Calu3 (cell line): ENCODE measurements at regions not wholly inside any gene's neighbourhood (a gene's known extent, or its start where the extent isn't known, plus 50 kb on each side); places are given as distances from the start of the nearest gene placed in this dataset.

Experiments
- BruUV-seq: library from RNA; stranded (reverse); fragments of 400-500 nt; replicated peaks from 2 replicates; lab custom pipeline; 2021; lab: Mats Ljungman, UMichigan
- CTCF ChIA-PET: fragments of 300-600 bp; sonication (Branson Sonifier 250); formaldehyde crosslinking; loops from one replicate; lab custom pipeline; 2022; ENCODE audit warnings: antibody characterized with exemption; lab: Charles Lee
- DNase-seq: peaks from one replicate; pipeline ENCODE4 v3.0.0; 2022
- H3K27ac Mint-ChIP-seq: one replicate; pipeline ENCODE4 v1.8.0; 2022; ENCODE audit warnings: mixed read lengths; ENCODE audit not compliant: unreplicated experiment
- H3K27me3 Mint-ChIP-seq: one replicate; pipeline ENCODE4 v1.8.0; 2022; ENCODE audit warnings: mixed read lengths; ENCODE audit not compliant: unreplicated experiment
- H3K36me3 Mint-ChIP-seq: one replicate; pipeline ENCODE4 v1.8.0; 2022; ENCODE audit warnings: mild to moderate bottlenecking, moderate library complexity, mixed read lengths; ENCODE audit not compliant: insufficient read depth, unreplicated experiment
- H3K4me1 Mint-ChIP-seq: one replicate; pipeline ENCODE4 v1.8.0; 2022; ENCODE audit warnings: mild to moderate bottlenecking, low read depth, mixed read lengths; ENCODE audit not compliant: unreplicated experiment
- H3K4me3 Mint-ChIP-seq: one replicate; pipeline ENCODE4 v1.8.0; 2022; ENCODE audit warnings: mild to moderate bottlenecking, low read depth, moderate library complexity, mixed read lengths; ENCODE audit not compliant: unreplicated experiment
- H3K9me3 Mint-ChIP-seq: one replicate; pipeline ENCODE4 v1.8.0; 2022; ENCODE audit warnings: low read depth, mixed read lengths; ENCODE audit not compliant: unreplicated experiment
- CTCF ChIP-seq: fragments of 200-600 bp; IDR thresholded peaks from one replicate; pipeline ENCODE4 v1.8.0; 2022; ENCODE audit warnings: antibody characterized with exemption; ENCODE audit not compliant: unreplicated experiment
- intact Hi-C: fragments of 100-400 bp; cut with micrococcal nuclease; formaldehyde crosslinking; loops from one replicate; pipeline ENCODE4 v1.10.0; 2022; ENCODE audit not compliant: unreplicated experiment

GRCh38 chr2:195029804-195030654 is 627.0 kb upstream of the SLC39A10 start:
- no peaks in the 10 kb centered on the region for H3K27me3 Mint-ChIP-seq

DNA sequence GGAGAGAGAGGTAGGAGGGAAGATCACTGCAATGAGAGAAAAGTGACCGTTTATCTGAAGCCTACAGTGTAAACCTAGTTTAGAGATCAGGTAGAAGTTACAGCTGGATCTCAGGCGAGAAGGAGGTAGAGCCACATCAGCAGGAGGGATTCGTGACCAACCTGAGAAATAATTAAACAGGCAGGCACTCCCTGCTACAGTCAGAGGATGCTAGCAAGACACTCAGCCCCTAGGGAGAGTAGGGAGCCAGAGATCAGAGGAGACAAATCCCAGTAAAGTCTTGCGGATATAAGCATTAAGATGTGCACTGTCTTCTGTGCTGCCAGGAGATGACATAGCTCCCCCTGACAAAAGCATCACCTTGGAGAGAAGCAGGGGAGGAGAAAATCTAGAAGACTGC is 629.1 kb upstream of the SLC39A10 start:
- TF ChIP-seq CTCF = no peak
- BruUV-seq = no TSS peak
- CTCF ChIA-PET = no interaction called here

More at GRCh38 chr2:195029804-195030654, 627.0 kb upstream of the SLC39A10 start:
- no peak overlapping the region for H3K4me3 Mint-ChIP-seq
- intact Hi-C loops = no loop called here
- no peaks in the 10 kb centered on the region for H3K9me3 Mint-ChIP-seq
- no TSS peak for BruUV-seq
- H3K36me3 Mint-ChIP-seq = no peaks in the 10 kb centered on the region
- DNase-seq = no peak
- CTCF ChIA-PET = no interaction called here
- no peak for TF ChIP-seq CTCF
- H3K27ac Mint-ChIP-seq = peak overlapping the region; percentile 42
- H3K4me1 Mint-ChIP-seq = peaks cover 24% of the 10 kb centered on the region

DNA sequence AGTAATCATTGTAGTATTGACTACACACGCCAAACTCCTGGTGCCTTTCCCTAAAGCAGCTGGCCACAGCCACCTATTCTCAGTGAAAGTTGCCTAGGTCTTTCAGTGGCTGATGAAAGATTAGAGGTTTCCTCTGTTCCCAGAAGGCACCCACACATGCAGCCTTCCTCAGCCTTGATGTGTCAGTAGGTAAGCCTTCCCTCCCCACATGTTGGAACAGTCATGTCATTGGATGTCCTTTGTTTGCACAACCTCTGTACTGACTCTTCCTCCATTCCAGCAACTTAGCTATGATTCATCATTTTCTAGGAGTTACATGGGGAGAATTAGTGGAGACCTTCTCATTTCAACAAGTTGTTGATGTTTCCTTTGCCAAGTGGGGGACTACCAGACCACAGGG is 630.8 kb upstream of the SLC39A10 start:
- CTCF ChIA-PET = no interaction called here
- intact Hi-C loops = no loop called here
- TF ChIP-seq CTCF = no peak
- H3K27ac Mint-ChIP-seq = peak overlapping the region; percentile 38
- DNase-seq = peak; percentile 3
- H3K9me3 Mint-ChIP-seq = no peaks in the 10 kb centered on the region
- no TSS peak for BruUV-seq
- H3K4me1 Mint-ChIP-seq = peaks cover 31% of the 10 kb centered on the region
- no peaks in the 10 kb centered on the region for H3K27me3 Mint-ChIP-seq
- no peak overlapping the region for H3K4me3 Mint-ChIP-seq
- peaks cover 5% of the 10 kb centered on the region for H3K36me3 Mint-ChIP-seq

More for the DNA sequence above, 629.1 kb upstream of the SLC39A10 start:
- H3K4me3 Mint-ChIP-seq = no peak overlapping the region
- intact Hi-C loops = no loop called here
- H3K27ac Mint-ChIP-seq = peak overlapping the region; percentile 16
- no peaks in the 10 kb centered on the region for H3K27me3 Mint-ChIP-seq
- H3K9me3 Mint-ChIP-seq = no peaks in the 10 kb centered on the region
- peak; percentile 10 for DNase-seq
- H3K4me1 Mint-ChIP-seq = peaks cover 24% of the 10 kb centered on the region
- no peaks in the 10 kb centered on the region for H3K36me3 Mint-ChIP-seq

- H3K4me3 Mint-ChIP-seq = no peak overlapping the region
- CTCF ChIA-PET = no interaction called here
- no TSS peak for BruUV-seq
- peaks cover 21% of the 10 kb centered on the region for H3K4me1 Mint-ChIP-seq
- no peaks in the 10 kb centered on the region for H3K9me3 Mint-ChIP-seq
- no peak for TF ChIP-seq CTCF
- DNase-seq = no peak
- no peaks in the 10 kb centered on the region for H3K27me3 Mint-ChIP-seq
- H3K36me3 Mint-ChIP-seq = peaks cover 5% of the 10 kb centered on the region
- H3K27ac Mint-ChIP-seq = no peak overlapping the region
- intact Hi-C loops = no loop called here
These were observed 634.6 kb upstream of the SLC39A10 start for GRCh38 chr2:195022508-195022830.
